MM.1S (cell line): ENCODE measurements at regions not wholly inside any gene's neighbourhood (a gene's known extent, or its start where the extent isn't known, plus 50 kb on each side); places are given as distances from the start of the nearest gene placed in this dataset.

ENCODE experiments used
- EZH2 ChIP-seq: fragments of 300-600 bp; sonication (generic); optimal IDR thresholded peaks from 2 replicates; pipeline ENCODE3; 2017; ENCODE audit warnings: low read depth, mild to moderate bottlenecking, antibody characterized with exemption, low read length, mixed read lengths
- EZH2phosphoT487 ChIP-seq: fragments of 300-600 bp; sonication (generic); IDR thresholded peaks from 2 replicates; pipeline ENCODE4 v1.6.1; 2018; ENCODE audit warnings: antibody characterized with exemption, low read length
- TF ChIP-seq, protein P1 (sequence below): fragments of 300-600 bp; sonication (generic); IDR thresholded peaks from 2 replicates; pipeline ENCODE4 v1.5.1; 2016; ENCODE audit warnings: antibody characterized with exemption, low read length, mixed read lengths

DNA sequence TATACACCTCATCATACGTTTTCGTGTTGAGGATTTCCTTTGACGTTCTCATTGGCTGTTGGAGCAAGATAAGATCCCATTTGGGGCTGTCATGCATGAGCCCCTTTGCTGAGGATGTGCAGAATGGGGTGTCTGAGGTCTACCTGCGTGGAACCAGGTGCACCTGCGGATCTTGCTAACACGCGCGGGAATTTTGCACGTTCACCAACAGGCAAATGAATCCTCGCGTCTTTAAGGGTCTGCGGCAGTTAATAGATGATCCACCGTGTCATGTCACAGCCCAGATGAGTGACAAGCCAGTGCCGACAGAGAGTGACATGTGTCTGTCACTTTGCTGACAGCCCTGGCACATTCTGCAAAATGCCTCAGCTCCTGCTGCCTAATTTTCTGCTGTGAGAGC is 56.3 kb upstream of the SHOX start:
- TF ChIP-seq EZH2 (no peak), EZH2phosphoT487 (no peak)
- TF ChIP-seq, protein P1, sequence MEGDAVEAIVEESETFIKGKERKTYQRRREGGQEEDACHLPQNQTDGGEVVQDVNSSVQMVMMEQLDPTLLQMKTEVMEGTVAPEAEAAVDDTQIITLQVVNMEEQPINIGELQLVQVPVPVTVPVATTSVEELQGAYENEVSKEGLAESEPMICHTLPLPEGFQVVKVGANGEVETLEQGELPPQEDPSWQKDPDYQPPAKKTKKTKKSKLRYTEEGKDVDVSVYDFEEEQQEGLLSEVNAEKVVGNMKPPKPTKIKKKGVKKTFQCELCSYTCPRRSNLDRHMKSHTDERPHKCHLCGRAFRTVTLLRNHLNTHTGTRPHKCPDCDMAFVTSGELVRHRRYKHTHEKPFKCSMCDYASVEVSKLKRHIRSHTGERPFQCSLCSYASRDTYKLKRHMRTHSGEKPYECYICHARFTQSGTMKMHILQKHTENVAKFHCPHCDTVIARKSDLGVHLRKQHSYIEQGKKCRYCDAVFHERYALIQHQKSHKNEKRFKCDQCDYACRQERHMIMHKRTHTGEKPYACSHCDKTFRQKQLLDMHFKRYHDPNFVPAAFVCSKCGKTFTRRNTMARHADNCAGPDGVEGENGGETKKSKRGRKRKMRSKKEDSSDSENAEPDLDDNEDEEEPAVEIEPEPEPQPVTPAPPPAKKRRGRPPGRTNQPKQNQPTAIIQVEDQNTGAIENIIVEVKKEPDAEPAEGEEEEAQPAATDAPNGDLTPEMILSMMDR = no peak
